HEK293 (cell line): ENCODE measurements at regions not wholly inside any gene's neighbourhood (a gene's known extent, or its start where the extent isn't known, plus 50 kb on each side); places are given as distances from the start of the nearest gene placed in this dataset.

Source experiments
- KLF7 ChIP-seq: fragments of 450-650 bp; formaldehyde crosslinking; IDR thresholded peaks from 2 replicates; pipeline ENCODE4 v1.5.1; 2016; ENCODE audit warnings: missing biosample characterization, missing genetic modification characterization, borderline replicate concordance
- PRDM1 ChIP-seq: fragments of 450-650 bp; formaldehyde crosslinking; IDR thresholded peaks from 2 replicates; pipeline ENCODE4; 2016; ENCODE audit warnings: missing biosample characterization, missing genetic modification characterization
- SP2 ChIP-seq: fragments of 450-650 bp; formaldehyde crosslinking; IDR thresholded peaks from 2 replicates; pipeline ENCODE4 v1.5.1; 2016; ENCODE audit warnings: missing biosample characterization, missing genetic modification characterization
- YY1 ChIP-seq: fragments of 450-650 bp; formaldehyde crosslinking; IDR thresholded peaks from 2 replicates; pipeline ENCODE4 v1.5.1; 2018; ENCODE audit warnings: missing biosample characterization, missing genetic modification characterization
- ZBTB17 ChIP-seq: fragments of 450-650 bp; formaldehyde crosslinking; IDR thresholded peaks from 2 replicates; pipeline ENCODE4 v1.5.1; 2016; ENCODE audit warnings: missing biosample characterization, missing genetic modification characterization
- ZBTB8A ChIP-seq: fragments of 450-650 bp; formaldehyde crosslinking; IDR thresholded peaks from 2 replicates; pipeline ENCODE4 v1.5.1; 2016; ENCODE audit warnings: missing biosample characterization, missing genetic modification characterization
- ZFHX2 ChIP-seq: fragments of 450-650 bp; formaldehyde crosslinking; conservative IDR thresholded peaks from 2 replicates; pipeline ENCODE4 v1.5.1; 2016; ENCODE audit warnings: missing biosample characterization, missing genetic modification characterization
- ZFP37 ChIP-seq: fragments of 450-650 bp; formaldehyde crosslinking; IDR thresholded peaks from 2 replicates; pipeline ENCODE4 v1.5.1; 2016; ENCODE audit warnings: missing biosample characterization, missing genetic modification characterization
- ZNF121 ChIP-seq: fragments of 450-650 bp; formaldehyde crosslinking; IDR thresholded peaks from 2 replicates; pipeline ENCODE4 v1.5.1; 2016; ENCODE audit warnings: missing biosample characterization, missing genetic modification characterization
- ZNF184 ChIP-seq: fragments of 450-650 bp; IDR thresholded peaks from 2 replicates; pipeline ENCODE4 v1.5.1; 2018; ENCODE audit warnings: missing biosample characterization, mild to moderate bottlenecking, missing genetic modification characterization
- ZNF24 ChIP-seq: fragments of 450-650 bp; formaldehyde crosslinking; IDR thresholded peaks from 2 replicates; pipeline ENCODE4 v1.5.1; 2016; ENCODE audit warnings: missing biosample characterization, missing genetic modification characterization
- ZNF311 ChIP-seq: fragments of 450-650 bp; formaldehyde crosslinking; IDR thresholded peaks from 2 replicates; pipeline ENCODE4 v1.5.1; 2017; ENCODE audit warnings: missing biosample characterization, missing genetic modification characterization, borderline replicate concordance
- ZNF571 ChIP-seq: fragments of 450-650 bp; formaldehyde crosslinking; IDR thresholded peaks from 2 replicates; pipeline ENCODE4 v1.5.0; 2017; ENCODE audit warnings: missing biosample characterization, missing genetic modification characterization
- ZNF621 ChIP-seq: fragments of 450-650 bp; formaldehyde crosslinking; IDR thresholded peaks from 2 replicates; pipeline ENCODE4 v1.5.1; 2017; ENCODE audit warnings: missing biosample characterization, missing genetic modification characterization
- ZNF785 ChIP-seq: fragments of 450-650 bp; formaldehyde crosslinking; IDR thresholded peaks from 2 replicates; pipeline ENCODE4 v1.5.1; 2016; ENCODE audit warnings: missing biosample characterization, missing genetic modification characterization
- TF ChIP-seq, protein P1 (sequence below): fragments of 450-650 bp; formaldehyde crosslinking; IDR thresholded peaks from 2 replicates; pipeline ENCODE4 v1.5.1; 2016; ENCODE audit warnings: missing biosample characterization, missing genetic modification characterization
- TF ChIP-seq, protein P2 (sequence below): fragments of 450-650 bp; formaldehyde crosslinking; IDR thresholded peaks from 2 replicates; pipeline ENCODE4 v1.5.1; 2016; ENCODE audit warnings: missing biosample characterization, missing genetic modification characterization, borderline replicate concordance
- TF ChIP-seq, protein P3 (sequence below): fragments of 450-650 bp; formaldehyde crosslinking; IDR thresholded peaks from 2 replicates; pipeline ENCODE4 v1.5.1; 2016; ENCODE audit warnings: missing biosample characterization, missing genetic modification characterization
- TF ChIP-seq, protein P4 (sequence below): fragments of 450-650 bp; formaldehyde crosslinking; IDR thresholded peaks from 2 replicates; pipeline ENCODE4 v1.5.1; 2016; ENCODE audit warnings: missing biosample characterization, missing genetic modification characterization
- TF ChIP-seq, protein P5 (sequence below): fragments of 450-650 bp; formaldehyde crosslinking; IDR thresholded peaks from 2 replicates; pipeline ENCODE4 v1.5.1; 2016; ENCODE audit warnings: missing biosample characterization, missing genetic modification characterization
- TF ChIP-seq, protein P6 (sequence below): fragments of 450-650 bp; formaldehyde crosslinking; conservative IDR thresholded peaks from 2 replicates; pipeline ENCODE4 v1.5.1; 2016; ENCODE audit warnings: low read depth, missing biosample characterization, missing genetic modification characterization
- TF ChIP-seq, protein P7 (sequence below): fragments of 450-650 bp; formaldehyde crosslinking; IDR thresholded peaks from 2 replicates; pipeline ENCODE4 v1.5.1; 2016; ENCODE audit warnings: missing biosample characterization, missing genetic modification characterization

DNA sequence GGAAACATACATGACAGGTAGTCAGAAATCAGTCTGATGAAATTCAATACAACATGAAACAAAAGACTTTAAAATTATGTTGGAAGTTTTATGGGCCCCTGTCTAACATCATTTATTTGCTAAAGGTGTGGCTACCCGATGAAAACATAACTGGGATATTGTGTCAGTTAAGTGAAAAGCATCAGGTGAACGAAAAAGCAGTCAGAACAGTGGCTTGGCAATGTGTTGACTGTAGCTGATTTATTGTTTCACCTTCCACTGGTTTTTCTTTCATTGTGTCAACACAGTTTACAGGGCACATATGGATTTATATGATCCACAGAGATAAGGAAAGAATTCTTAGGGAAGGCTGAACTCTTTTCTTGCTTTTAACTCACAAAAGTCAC, 429.6 kb upstream of the ZNF608 start (continued):
- TF ChIP-seq, protein P1, sequence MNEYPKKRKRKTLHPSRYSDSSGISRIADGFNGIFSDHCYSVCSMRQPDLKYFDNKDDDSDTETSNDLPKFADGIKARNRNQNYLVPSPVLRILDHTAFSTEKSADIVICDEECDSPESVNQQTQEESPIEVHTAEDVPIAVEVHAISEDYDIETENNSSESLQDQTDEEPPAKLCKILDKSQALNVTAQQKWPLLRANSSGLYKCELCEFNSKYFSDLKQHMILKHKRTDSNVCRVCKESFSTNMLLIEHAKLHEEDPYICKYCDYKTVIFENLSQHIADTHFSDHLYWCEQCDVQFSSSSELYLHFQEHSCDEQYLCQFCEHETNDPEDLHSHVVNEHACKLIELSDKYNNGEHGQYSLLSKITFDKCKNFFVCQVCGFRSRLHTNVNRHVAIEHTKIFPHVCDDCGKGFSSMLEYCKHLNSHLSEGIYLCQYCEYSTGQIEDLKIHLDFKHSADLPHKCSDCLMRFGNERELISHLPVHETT (tag by site-specific recombination), result no peak
- TF ChIP-seq ZFP37 (no peak), ZBTB17 (0 out of 2 replicates have a peak, but pooled peaks have one; percentile 25), ZNF24 (tag by site-specific recombination) (no peak; the same call in 1 of the 2 replicates), ZNF785 (tag by site-specific recombination) (no peak), ZNF121 (tag by site-specific recombination) (no peak), ZFHX2 (no peak), ZNF184 (no peak), SP2 (tag by site-specific recombination) (no peak), ZNF571 (tag by site-specific recombination) (no peak), ZNF621 (no peak), PRDM1 (tag by site-specific recombination) (no peak), ZBTB8A (tag by site-specific recombination) (peak; percentile 34; the same call in 1 of the 2 replicates), ZNF311 (tag by site-specific recombination) (no peak), YY1 (tag by site-specific recombination) (no peak), KLF7 (tag by site-specific recombination) (peak; percentile 96; the same call in 1 of the 2 replicates)
- TF ChIP-seq, protein P2, sequence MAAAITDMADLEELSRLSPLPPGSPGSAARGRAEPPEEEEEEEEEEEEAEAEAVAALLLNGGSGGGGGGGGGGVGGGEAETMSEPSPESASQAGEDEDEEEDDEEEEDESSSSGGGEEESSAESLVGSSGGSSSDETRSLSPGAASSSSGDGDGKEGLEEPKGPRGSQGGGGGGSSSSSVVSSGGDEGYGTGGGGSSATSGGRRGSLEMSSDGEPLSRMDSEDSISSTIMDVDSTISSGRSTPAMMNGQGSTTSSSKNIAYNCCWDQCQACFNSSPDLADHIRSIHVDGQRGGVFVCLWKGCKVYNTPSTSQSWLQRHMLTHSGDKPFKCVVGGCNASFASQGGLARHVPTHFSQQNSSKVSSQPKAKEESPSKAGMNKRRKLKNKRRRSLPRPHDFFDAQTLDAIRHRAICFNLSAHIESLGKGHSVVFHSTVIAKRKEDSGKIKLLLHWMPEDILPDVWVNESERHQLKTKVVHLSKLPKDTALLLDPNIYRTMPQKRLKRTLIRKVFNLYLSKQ, result no peak
- TF ChIP-seq, protein P3, sequence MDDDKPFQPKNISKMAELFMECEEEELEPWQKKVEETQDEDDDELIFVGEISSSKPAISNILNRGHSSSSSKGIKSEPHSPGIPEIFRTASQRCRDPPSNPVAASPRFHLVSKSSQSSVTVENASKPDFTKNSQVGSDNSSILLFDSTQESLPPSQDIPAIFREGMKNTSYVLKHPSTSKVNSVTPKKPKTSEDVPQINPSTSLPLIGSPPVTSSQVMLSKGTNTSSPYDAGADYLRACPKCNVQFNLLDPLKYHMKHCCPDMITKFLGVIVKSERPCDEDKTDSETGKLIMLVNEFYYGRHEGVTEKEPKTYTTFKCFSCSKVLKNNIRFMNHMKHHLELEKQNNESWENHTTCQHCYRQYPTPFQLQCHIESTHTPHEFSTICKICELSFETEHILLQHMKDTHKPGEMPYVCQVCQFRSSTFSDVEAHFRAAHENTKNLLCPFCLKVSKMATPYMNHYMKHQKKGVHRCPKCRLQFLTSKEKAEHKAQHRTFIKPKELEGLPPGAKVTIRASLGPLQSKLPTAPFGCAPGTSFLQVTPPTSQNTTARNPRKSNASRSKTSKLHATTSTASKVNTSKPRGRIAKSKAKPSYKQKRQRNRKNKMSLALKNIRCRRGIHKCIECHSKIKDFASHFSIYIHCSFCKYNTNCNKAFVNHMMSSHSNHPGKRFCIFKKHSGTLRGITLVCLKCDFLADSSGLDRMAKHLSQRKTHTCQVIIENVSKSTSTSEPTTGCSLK (tag by site-specific recombination), result no peak
- TF ChIP-seq, protein P4, sequence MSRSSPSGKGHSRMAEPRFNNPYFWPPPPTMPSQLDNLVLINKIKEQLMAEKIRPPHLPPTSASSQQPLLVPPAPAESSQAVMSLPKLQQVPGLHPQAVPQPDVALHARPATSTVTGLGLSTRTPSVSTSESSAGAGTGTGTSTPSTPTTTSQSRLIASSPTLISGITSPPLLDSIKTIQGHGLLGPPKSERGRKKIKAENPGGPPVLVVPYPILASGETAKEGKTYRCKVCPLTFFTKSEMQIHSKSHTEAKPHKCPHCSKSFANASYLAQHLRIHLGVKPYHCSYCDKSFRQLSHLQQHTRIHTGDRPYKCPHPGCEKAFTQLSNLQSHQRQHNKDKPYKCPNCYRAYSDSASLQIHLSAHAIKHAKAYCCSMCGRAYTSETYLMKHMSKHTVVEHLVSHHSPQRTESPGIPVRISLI (tag by site-specific recombination), result peak; percentile 51; the same call in 1 of the 2 replicates
- TF ChIP-seq, protein P5, sequence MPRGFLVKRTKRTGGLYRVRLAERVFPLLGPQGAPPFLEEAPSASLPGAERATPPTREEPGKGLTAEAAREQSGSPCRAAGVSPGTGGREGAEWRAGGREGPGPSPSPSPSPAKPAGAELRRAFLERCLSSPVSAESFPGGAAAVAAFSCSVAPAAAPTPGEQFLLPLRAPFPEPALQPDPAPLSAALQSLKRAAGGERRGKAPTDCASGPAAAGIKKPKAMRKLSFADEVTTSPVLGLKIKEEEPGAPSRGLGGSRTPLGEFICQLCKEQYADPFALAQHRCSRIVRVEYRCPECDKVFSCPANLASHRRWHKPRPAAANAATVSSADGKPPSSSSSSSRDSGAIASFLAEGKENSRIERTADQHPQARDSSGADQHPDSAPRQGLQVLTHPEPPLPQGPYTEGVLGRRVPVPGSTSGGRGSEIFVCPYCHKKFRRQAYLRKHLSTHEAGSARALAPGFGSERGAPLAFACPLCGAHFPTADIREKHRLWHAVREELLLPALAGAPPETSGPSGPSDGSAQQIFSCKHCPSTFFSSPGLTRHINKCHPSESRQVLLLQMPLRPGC (tag by site-specific recombination), result 0 out of 2 replicates have a peak, but pooled peaks have one; percentile 28
- TF ChIP-seq, protein P6, sequence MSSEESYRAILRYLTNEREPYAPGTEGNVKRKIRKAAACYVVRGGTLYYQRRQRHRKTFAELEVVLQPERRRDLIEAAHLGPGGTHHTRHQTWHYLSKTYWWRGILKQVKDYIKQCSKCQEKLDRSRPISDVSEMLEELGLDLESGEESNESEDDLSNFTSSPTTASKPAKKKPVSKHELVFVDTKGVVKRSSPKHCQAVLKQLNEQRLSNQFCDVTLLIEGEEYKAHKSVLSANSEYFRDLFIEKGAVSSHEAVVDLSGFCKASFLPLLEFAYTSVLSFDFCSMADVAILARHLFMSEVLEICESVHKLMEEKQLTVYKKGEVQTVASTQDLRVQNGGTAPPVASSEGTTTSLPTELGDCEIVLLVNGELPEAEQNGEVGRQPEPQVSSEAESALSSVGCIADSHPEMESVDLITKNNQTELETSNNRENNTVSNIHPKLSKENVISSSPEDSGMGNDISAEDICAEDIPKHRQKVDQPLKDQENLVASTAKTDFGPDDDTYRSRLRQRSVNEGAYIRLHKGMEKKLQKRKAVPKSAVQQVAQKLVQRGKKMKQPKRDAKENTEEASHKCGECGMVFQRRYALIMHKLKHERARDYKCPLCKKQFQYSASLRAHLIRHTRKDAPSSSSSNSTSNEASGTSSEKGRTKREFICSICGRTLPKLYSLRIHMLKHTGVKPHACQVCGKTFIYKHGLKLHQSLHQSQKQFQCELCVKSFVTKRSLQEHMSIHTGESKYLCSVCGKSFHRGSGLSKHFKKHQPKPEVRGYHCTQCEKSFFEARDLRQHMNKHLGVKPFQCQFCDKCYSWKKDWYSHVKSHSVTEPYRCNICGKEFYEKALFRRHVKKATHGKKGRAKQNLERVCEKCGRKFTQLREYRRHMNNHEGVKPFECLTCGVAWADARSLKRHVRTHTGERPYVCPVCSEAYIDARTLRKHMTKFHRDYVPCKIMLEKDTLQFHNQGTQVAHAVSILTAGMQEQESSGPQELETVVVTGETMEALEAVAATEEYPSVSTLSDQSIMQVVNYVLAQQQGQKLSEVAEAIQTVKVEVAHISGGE (tag by site-specific recombination), result no peak
- TF ChIP-seq, protein P7, sequence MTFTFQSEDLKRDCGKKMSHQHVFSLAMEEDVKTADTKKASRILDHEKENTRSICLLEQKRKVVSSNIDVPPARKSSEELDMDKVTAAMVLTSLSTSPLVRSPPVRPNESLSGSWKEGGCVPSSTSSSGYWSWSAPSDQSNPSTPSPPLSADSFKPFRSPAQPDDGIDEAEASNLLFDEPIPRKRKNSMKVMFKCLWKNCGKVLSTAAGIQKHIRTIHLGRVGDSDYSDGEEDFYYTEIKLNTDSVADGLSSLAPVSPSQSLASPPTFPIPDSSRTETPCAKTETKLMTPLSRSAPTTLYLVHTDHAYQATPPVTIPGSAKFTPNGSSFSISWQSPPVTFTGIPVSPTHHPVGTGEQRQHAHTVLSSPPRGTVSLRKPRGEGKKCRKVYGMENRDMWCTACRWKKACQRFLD (tag by site-specific recombination), result no peak
